GM12892 (cell line): ENCODE measurements at regions not wholly inside any gene's neighbourhood (a gene's known extent, or its start where the extent isn't known, plus 50 kb on each side); places are given as distances from the start of the nearest gene placed in this dataset.

Experiments
- DNase-seq: peaks from one replicate; pipeline ENCODE4 v3.0.0; 2011; ENCODE audit not compliant: insufficient read length
- FAIRE-seq: peaks from 2 replicates; lab custom pipeline; 2011; peaks lifted over from hg19 to GRCh38; lab: Jason Lieb, UNC
- POLR2A ChIP-seq: IDR thresholded peaks from 2 replicates; pipeline ENCODE4 v1.6.1; 2011; ENCODE audit warnings: low read depth, low read length, control low read depth
- POLR2AphosphoS5 ChIP-seq: IDR thresholded peaks from 2 replicates; pipeline ENCODE4 v1.6.1; 2011; ENCODE audit warnings: low read depth, low read length, control low read depth
- TAF1 ChIP-seq: IDR thresholded peaks from 2 replicates; pipeline ENCODE4 v1.6.1; 2011; ENCODE audit warnings: low read depth, mild to moderate bottlenecking, control low read depth, low read length, borderline replicate concordance

DNA sequence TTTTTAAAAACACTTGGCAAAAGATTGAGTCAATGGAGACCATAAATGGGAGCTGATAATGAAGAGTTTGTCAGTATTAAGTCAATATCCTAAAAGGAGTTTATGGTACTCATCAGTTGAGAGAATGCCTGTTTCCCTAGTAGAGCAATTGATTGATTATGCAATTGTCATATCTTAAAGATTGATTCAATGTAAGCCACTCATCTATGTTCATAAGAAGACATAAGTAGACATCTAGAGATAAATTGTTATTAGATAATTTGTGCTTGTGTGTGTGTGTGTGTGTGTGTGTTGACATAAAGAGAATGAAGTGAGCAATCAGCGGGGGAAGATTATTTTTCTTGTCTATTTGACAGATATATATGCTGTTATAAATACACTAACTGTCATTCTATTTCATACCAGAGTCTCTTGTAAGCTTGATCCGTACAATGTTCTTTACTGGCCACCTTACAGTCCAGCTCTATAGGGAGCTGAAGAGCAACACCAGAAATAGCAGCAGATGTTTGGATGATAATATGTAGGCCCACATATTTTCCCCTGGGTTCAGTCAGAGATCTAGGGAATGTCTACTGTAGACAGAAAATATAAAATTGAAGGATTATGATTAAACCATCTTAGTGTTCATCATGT, 848.6 kb upstream of the EPHA6 start:
- FAIRE-seq, result no peak
- DNase-seq, result no peak
- TF ChIP-seq POLR2AphosphoS5 (no peak), POLR2A (no peak), TAF1 (no peak)

DNA sequence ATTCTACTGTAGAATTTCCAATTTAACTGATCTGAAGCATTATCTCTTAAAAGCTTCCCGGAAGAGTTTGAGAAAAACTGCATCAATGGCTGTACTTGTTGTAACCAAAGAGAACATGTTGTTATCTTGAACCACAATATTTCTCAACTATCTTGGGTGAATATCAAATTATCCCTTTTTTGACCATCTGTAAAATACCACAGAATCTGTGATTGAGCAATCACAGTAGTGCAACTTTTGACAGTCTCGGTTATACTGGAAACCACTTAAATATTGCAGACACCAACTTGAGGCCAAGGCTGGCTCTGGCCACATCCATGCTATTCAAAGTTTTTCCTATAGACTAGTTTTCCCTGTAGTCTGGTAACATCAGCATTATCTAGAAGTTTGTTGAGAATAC, 842.8 kb upstream of the EPHA6 start:
- DNase-seq, result no peak
- FAIRE-seq, result no peak
- TF ChIP-seq POLR2A (no peak), TAF1 (no peak), POLR2AphosphoS5 (no peak)

DNA sequence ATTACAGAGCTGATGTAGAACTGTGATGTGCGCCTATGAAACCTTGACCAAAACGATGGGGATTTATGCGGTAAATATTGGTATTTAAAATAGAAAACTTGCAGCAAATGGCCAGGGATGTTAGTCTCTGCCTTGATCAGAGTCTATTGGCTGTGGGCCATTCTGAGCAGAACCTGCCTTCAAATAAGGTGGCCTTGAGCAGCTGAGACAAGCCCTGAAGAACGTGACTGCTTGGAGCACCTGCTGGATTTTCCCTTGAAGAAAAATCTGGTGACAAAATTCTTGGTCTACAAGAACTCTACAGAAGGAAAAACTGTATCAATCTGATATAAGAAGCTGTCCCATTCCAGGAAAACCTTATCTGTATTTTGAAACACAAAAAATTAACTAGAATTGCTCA, 820.1 kb upstream of the EPHA6 start:
- FAIRE-seq, result no peak

DNA sequence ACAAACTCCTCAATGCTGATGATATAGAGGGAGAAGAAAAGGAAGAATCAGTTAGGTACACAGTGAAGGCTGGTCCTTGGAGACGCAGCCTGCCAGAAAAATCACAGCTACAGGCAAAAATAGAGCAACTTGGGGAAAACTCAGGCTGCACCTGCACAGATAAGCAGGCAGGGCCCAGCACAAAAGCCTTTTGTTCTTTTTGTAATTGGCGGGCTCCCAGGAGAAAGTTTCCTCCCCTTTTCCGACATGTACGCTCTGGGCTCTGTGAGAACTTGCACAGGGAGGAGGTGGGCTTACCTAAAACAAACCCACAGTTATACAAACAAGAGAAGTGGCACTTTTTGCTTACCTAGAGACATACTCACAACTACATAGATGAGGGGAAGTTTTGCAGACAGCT, 813.4 kb upstream of the EPHA6 start:
- DNase-seq (no peak), FAIRE-seq (no peak)
- TF ChIP-seq TAF1, result no peak
- TF ChIP-seq POLR2A, result no peak
- TF ChIP-seq POLR2AphosphoS5, result no peak

More for the DNA sequence above, 820.1 kb upstream of the EPHA6 start:
- TF ChIP-seq TAF1 (no peak), POLR2AphosphoS5 (no peak), POLR2A (no peak)
- DNase-seq, result no peak

DNA sequence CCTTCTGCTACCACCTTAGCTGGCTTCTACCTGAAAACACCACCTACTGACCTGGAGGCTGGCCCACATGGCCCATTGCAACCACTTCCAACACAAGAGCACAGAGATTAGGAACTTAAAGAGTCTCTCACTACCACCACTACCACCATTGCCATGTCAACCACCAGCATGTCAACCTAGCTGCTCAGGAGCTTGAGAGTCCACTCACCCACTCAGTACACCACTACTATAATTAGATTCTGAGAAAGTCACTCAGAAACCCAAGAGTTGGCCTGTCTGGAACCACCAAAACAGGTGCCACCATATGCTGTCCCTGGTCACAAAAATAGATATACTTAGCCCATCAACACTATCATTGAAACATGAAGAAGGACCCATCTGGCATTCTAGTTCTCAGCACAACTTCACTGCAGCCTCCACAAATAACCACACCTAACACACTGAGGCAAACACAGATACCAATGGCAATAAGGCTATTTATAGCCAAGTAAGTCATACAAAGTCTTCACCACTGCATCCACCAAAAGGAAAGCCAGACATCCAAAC, 806.7 kb upstream of the EPHA6 start:
- TF ChIP-seq POLR2A (no peak), POLR2AphosphoS5 (no peak), TAF1 (no peak)
- FAIRE-seq, result no peak
- no peak for DNase-seq

DNA sequence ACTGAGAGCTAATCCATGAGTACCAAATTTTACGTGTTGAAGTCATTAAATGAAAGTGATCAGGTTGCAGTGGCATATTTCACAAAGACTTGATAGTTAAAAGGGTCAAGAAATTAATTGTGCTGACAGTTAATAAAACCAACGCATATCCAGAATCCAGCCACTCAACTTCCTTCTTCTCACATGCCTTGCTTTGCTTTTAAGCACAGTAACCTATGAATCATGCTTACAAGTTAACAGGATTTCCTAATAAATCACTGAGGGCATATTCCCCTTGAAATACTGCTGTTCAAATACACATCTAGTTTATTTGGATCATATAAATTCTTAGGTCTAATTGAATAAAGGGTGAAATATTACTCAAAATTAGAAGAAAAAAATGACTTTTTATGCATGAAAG, 801.5 kb upstream of the EPHA6 start:
- TF ChIP-seq TAF1 (no peak), POLR2AphosphoS5 (no peak), POLR2A (no peak)
- DNase-seq, result no peak
- no peak for FAIRE-seq

DNA sequence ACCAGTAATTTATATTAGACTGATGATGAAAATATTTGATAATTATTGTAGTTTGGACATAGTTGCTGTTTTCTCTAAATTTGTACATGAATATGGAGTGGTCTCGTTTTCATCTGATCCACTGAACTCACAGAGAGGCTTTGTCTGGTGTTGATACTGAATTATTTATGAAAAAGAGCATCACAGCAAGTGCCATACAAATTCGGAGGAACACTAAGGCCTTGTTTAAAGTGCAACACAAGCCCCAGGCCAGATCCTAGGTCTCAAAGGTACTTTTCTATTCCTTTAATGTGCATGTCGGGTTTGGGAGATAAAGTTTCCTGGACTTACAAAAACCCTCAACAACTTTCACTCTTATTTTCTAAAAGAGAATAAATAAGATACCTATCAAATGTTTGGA, 796.8 kb upstream of the EPHA6 start:
- no peak for DNase-seq
- no peak for FAIRE-seq
- TF ChIP-seq POLR2A (no peak), TAF1 (no peak), POLR2AphosphoS5 (no peak)

DNA sequence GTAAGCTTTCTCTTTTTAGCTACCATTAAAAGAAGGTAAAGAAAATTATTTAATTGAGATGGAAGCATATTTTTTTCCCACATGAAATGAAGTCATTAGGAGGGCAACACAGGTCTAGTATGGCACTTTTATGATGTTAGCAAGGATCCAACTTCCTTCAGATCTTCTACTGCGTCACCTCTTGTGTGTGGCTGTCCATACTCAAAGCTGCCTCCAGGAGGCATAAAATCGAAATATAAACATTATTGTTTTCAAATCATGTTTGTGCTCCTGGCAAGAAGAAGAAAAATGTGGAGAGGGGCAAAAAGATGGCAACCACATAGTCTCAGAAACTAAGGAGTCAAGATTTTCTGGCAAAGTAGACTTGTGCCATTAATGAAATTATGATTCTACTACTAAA, 791.7 kb upstream of the EPHA6 start:
- FAIRE-seq (no peak), DNase-seq (no peak)
- no peak for TF ChIP-seq TAF1
- no peak for TF ChIP-seq POLR2A
- no peak for TF ChIP-seq POLR2AphosphoS5

DNA sequence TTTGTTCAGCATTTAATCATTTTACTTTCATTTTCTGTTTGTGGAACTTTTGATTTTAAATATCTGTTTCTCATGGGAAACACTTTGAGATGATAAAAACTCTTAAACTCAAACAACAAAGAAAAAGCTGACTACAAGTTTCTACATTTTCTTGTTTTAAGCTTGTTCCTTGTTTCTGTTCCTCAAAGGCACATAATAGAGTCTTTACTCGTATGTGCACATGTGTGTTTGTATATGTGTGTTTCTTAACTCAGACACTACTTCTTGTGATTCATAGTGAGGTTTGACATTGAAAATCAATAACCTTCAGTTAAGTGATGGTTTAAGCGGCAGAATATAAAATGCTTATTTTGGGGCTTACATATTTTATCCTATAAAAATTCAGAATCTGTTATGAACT, 786.7 kb upstream of the EPHA6 start:
- DNase-seq (no peak), FAIRE-seq (no peak)
- TF ChIP-seq TAF1, result no peak
- no peak for TF ChIP-seq POLR2A
- no peak for TF ChIP-seq POLR2AphosphoS5

DNA sequence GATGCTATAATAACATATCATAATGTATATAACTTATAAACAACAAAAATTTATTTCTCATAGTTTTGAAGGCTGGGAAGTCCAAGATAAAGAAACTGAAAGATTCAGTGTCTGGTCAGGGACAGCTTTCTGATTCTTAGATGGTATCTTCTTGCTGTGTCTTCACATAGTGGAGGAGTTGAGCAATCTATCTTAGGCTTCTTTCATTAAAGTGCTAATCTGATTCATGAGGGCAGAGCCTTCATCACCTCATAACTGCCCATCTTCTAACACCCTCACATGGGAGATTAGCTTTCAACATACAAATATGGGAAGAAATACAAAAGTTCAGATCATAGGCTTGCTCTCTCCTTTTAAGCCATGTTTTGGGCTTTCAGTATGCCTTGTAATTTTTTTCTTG, 774.8 kb upstream of the EPHA6 start:
- DNase-seq (no peak), FAIRE-seq (no peak)
- TF ChIP-seq POLR2A, result no peak
- TF ChIP-seq TAF1, result no peak
- no peak for TF ChIP-seq POLR2AphosphoS5

DNA sequence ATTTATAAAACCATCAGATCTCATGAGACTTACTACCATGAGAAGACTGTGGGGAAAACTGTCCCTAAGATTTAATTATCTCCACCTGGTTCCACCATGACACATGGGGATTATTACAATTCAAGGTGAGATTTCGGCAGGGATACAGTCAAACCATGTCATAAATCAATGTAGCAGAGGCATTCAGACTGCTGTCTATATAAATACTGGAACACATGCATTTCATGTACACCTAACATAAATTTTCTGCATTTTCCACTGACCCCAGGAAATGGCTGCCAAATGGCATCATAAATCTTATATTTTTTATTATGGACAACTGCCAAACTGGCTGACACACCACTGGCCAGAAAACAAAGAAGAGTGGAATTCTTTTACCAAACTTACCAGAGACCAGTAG, 755.1 kb upstream of the EPHA6 start:
- no peak for DNase-seq
- no peak for FAIRE-seq
- TF ChIP-seq POLR2A, result no peak
- TF ChIP-seq POLR2AphosphoS5, result no peak
- TF ChIP-seq TAF1, result no peak

DNA sequence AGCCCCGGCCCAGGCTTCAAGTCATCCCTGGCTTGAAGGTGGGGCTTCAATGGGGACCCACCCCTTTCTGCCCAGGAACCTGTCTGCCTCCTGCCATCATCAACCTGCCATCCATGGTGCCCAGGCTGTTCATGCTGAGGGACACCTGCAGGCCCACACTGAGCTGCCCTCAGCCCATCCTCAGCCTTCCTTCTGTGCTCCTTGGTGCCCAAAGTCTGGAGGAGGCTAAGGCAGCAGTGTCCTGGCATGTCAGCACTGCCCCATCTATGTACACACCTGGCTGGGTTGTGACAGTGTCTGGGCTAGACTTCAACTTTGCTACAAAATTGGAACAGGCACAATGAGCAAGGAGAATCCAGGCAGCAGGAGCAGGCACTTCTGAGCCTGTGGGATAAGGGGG, 745.3 kb upstream of the EPHA6 start:
- DNase-seq (no peak), FAIRE-seq (no peak)
- TF ChIP-seq POLR2AphosphoS5 (no peak), TAF1 (no peak), POLR2A (no peak)

DNA sequence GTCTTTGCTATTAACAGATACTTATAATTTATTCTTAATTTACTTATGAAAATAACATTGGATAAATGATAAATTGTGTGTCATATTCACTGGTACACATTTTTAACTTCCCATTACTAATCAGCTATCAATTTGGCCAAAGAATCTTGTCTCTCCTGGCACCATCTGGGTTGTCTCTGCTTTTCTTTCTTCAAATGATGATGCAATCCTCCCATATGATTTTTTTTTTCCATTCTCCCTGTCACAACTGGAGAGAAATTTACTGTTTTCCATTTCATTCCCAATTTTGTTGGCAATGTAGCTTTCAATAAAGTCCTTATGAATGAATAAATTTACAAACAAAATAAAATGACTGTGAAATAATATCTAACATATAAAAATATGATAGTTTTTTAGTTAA, 743.7 kb upstream of the EPHA6 start:
- DNase-seq, result no peak
- TF ChIP-seq TAF1, result no peak
- no peak for TF ChIP-seq POLR2A
- TF ChIP-seq POLR2AphosphoS5, result no peak
- no peak for FAIRE-seq
